Karpas-422 (cell line): ENCODE measurements at regions not wholly inside any gene's neighbourhood (a gene's known extent, or its start where the extent isn't known, plus 50 kb on each side); places are given as distances from the start of the nearest gene placed in this dataset.
"Not testable (repeated sequence)": the region's sequence is repeated elsewhere in the genome, so short reads cannot be mapped to it uniquely, and the experiment has no call there.

Experiments used
- DNase-seq: peaks from one replicate; pipeline ENCODE4 v3.0.0-alpha.2; 2015
- H2AFZ ChIP-seq: fragments of 200-600 bp; sonication (generic); 2 replicates; pipeline ENCODE4 v1.6.1; 2014; ENCODE audit warnings: antibody characterized with exemption, low read length, mixed read lengths
- H3K27ac ChIP-seq: fragments of 200-600 bp; sonication (generic); 2 replicates; pipeline ENCODE4 v1.5.1; 2014; ENCODE audit warnings: mild to moderate bottlenecking, low read length, moderate library complexity
- H3K27me3 ChIP-seq: fragments of 200-600 bp; sonication (generic); 2 replicates; pipeline ENCODE4 v1.6.1; 2014; ENCODE audit warnings: low read length, mixed read lengths
- H3K36me3 ChIP-seq: fragments of 200-600 bp; sonication (generic); 2 replicates; pipeline ENCODE4 v1.6.1; 2014; ENCODE audit warnings: low read length, mixed read lengths; ENCODE audit not compliant: insufficient read depth
- H3K4me1 ChIP-seq: fragments of 200-600 bp; sonication (generic); 2 replicates; pipeline ENCODE4 v1.6.1; 2014; ENCODE audit warnings: mild to moderate bottlenecking, low read length, mixed read lengths
- H3K4me2 ChIP-seq: fragments of 200-600 bp; sonication (generic); 2 replicates; pipeline ENCODE4 v1.6.1; 2014; ENCODE audit warnings: low read length, low read depth, mild to moderate bottlenecking; ENCODE audit not compliant: poor library complexity, severe bottlenecking
- H3K4me3 ChIP-seq: fragments of 200-600 bp; sonication (generic); 2 replicates; pipeline ENCODE4 v1.5.1; 2014; ENCODE audit warnings: mild to moderate bottlenecking, antibody characterized with exemption, low read length, mixed read lengths
- H3K79me2 ChIP-seq: fragments of 200-600 bp; sonication (generic); 2 replicates; pipeline ENCODE4 v1.6.1; 2014; ENCODE audit warnings: mild to moderate bottlenecking, low read length, mixed read lengths
- H3K9ac ChIP-seq: fragments of 200-600 bp; sonication (generic); 2 replicates; pipeline ENCODE4 v1.6.0; 2014; ENCODE audit warnings: low read length
- H3K9me2 ChIP-seq: fragments of 200-600 bp; sonication (generic), shearing (Covaris generic); replicated peaks from 2 replicates; pipeline ENCODE4 v1.6.0; 2014; ENCODE audit warnings: mild to moderate bottlenecking, low read length, moderate library complexity; ENCODE audit not compliant: insufficient read depth
- H3K9me3 ChIP-seq: fragments of 300-700, 200-600 bp; sonication (generic); 2 replicates; pipeline ENCODE4 v1.6.1; 2014; ENCODE audit warnings: low read length, mixed read lengths
- H4K20me1 ChIP-seq: fragments of 200-600 bp; sonication (generic); 2 replicates; pipeline ENCODE4 v1.6.1; 2014; ENCODE audit warnings: mild to moderate bottlenecking, antibody characterized with exemption, low read length, low read depth; ENCODE audit not compliant: insufficient read depth

- DNase-seq = no peak
- no peak overlapping the region for H3K4me3 ChIP-seq
- H3K27me3 ChIP-seq = no peaks in the 10 kb centered on the region
- H2AFZ ChIP-seq = no peak overlapping the region
- H3K79me2 ChIP-seq = no peaks in the 10 kb centered on the region
- no peaks in the 10 kb centered on the region for H3K9me3 ChIP-seq
- H4K20me1 ChIP-seq = no peaks in the 10 kb centered on the region
- no peak overlapping the region for H3K27ac ChIP-seq
- no peak overlapping the region for H3K9ac ChIP-seq
- no peak overlapping the region for H3K4me2 ChIP-seq
- H3K36me3 ChIP-seq = no peaks in the 10 kb centered on the region
- no peaks in the 10 kb centered on the region for H3K9me2 ChIP-seq
- H3K4me1 ChIP-seq = no peaks in the 10 kb centered on the region
These were observed 230.8 kb downstream of the CGGBP1 start for GRCh38 chr3:87828046-87828445.

GRCh38 chr3:87822563-87822962, 236.2 kb downstream of the CGGBP1 start:
- Histone ChIP-seq H3K79me2 (no peaks in the 10 kb centered on the region), H3K9me2 (no peaks in the 10 kb centered on the region), H2AFZ (no peak overlapping the region), H3K4me2 (no peak overlapping the region), H3K9ac (no peak overlapping the region), H3K27me3 (no peaks in the 10 kb centered on the region), H3K4me3 (no peak overlapping the region), H3K27ac (no peak overlapping the region), H3K4me1 (no peaks in the 10 kb centered on the region), H3K36me3 (no peaks in the 10 kb centered on the region), H3K9me3 (no peaks in the 10 kb centered on the region), H4K20me1 (no peaks in the 10 kb centered on the region)
- no peak for DNase-seq

GRCh38 chr3:87813503-87813902, 245.3 kb downstream of the CGGBP1 start:
- not testable (repeated sequence) for H3K36me3 ChIP-seq, DNase-seq, H3K4me3 ChIP-seq, H3K9ac ChIP-seq, H3K9me2 ChIP-seq, H3K27ac ChIP-seq, H3K79me2 ChIP-seq, H3K27me3 ChIP-seq, H3K4me2 ChIP-seq, H3K9me3 ChIP-seq, H4K20me1 ChIP-seq, H2AFZ ChIP-seq, H3K4me1 ChIP-seq

GRCh38 chr3:87811953-87812352, 246.9 kb downstream of the CGGBP1 start:
- Histone ChIP-seq H3K9me2 (no peaks in the 10 kb centered on the region), H3K4me2 (no peak overlapping the region), H3K79me2 (no peaks in the 10 kb centered on the region), H2AFZ (no peak overlapping the region), H3K36me3 (no peaks in the 10 kb centered on the region), H3K4me3 (no peak overlapping the region), H3K4me1 (no peaks in the 10 kb centered on the region), H3K27ac (no peak overlapping the region), H3K27me3 (no peaks in the 10 kb centered on the region), H4K20me1 (no peaks in the 10 kb centered on the region), H3K9ac (no peak overlapping the region), H3K9me3 (no peaks in the 10 kb centered on the region)
- DNase-seq = no peak

GRCh38 chr3:87810452-87811016, 248.3 kb downstream of the CGGBP1 start:
- Histone ChIP-seq H3K79me2 (no peaks in the 10 kb centered on the region), H3K4me3 (no peak overlapping the region), H4K20me1 (no peaks in the 10 kb centered on the region), H3K27ac (no peak overlapping the region), H3K4me2 (no peak overlapping the region), H3K27me3 (no peaks in the 10 kb centered on the region), H3K36me3 (no peaks in the 10 kb centered on the region), H3K9ac (no peak overlapping the region), H2AFZ (no peak overlapping the region), H3K9me2 (no peaks in the 10 kb centered on the region), H3K4me1 (no peaks in the 10 kb centered on the region), H3K9me3 (no peaks in the 10 kb centered on the region)
- no peak for DNase-seq

GRCh38 chr3:87805670-87806069, 253.1 kb downstream of the CGGBP1 start:
- Histone ChIP-seq H2AFZ (no peak overlapping the region), H3K79me2 (no peaks in the 10 kb centered on the region), H3K27me3 (no peaks in the 10 kb centered on the region), H3K4me2 (no peak overlapping the region), H3K27ac (no peak overlapping the region), H3K9me3 (no peaks in the 10 kb centered on the region), H3K9me2 (no peaks in the 10 kb centered on the region), H3K9ac (no peak overlapping the region), H3K4me1 (no peaks in the 10 kb centered on the region), H3K4me3 (no peak overlapping the region), H4K20me1 (no peaks in the 10 kb centered on the region), H3K36me3 (no peaks in the 10 kb centered on the region)
- no peak for DNase-seq

- DNase-seq = no peak
- Histone ChIP-seq H3K4me1 (no peaks in the 10 kb centered on the region), H3K9me3 (no peaks in the 10 kb centered on the region), H3K36me3 (no peaks in the 10 kb centered on the region), H4K20me1 (no peaks in the 10 kb centered on the region), H3K9ac (no peak overlapping the region), H3K4me3 (no peak overlapping the region), H3K9me2 (no peaks in the 10 kb centered on the region), H3K79me2 (no peaks in the 10 kb centered on the region), H3K27ac (no peak overlapping the region), H3K4me2 (no peak overlapping the region), H2AFZ (no peak overlapping the region), H3K27me3 (no peaks in the 10 kb centered on the region)
These were observed 257.4 kb downstream of the CGGBP1 start for GRCh38 chr3:87801409-87801808.

- no peaks in the 10 kb centered on the region for H3K27me3 ChIP-seq
- no peak overlapping the region for H3K4me3 ChIP-seq
- no peaks in the 10 kb centered on the region for H3K36me3 ChIP-seq
- H3K4me2 ChIP-seq = no peak overlapping the region
- no peak overlapping the region for H2AFZ ChIP-seq
- H3K9me3 ChIP-seq = no peaks in the 10 kb centered on the region
- no peak overlapping the region for H3K9ac ChIP-seq
- DNase-seq = no peak
- H3K27ac ChIP-seq = no peak overlapping the region
- H4K20me1 ChIP-seq = no peaks in the 10 kb centered on the region
- no peaks in the 10 kb centered on the region for H3K4me1 ChIP-seq
- H3K79me2 ChIP-seq = no peaks in the 10 kb centered on the region
- H3K9me2 ChIP-seq = no peaks in the 10 kb centered on the region
These were observed 258.3 kb downstream of the CGGBP1 start for GRCh38 chr3:87800516-87800915.

GRCh38 chr3:87798567-87798947, 260.2 kb downstream of the CGGBP1 start:
- Histone ChIP-seq H3K79me2 (no peaks in the 10 kb centered on the region), H3K9me2 (no peaks in the 10 kb centered on the region), H3K9me3 (no peaks in the 10 kb centered on the region), H3K4me1 (no peaks in the 10 kb centered on the region), H2AFZ (no peak overlapping the region), H3K27me3 (no peaks in the 10 kb centered on the region), H3K4me3 (no peak overlapping the region), H4K20me1 (no peaks in the 10 kb centered on the region), H3K4me2 (no peak overlapping the region), H3K27ac (no peak overlapping the region), H3K36me3 (no peaks in the 10 kb centered on the region), H3K9ac (no peak overlapping the region)
- no peak for DNase-seq
